HG03432 (cell line): ENCODE measurements at regions not wholly inside any gene's neighbourhood (a gene's known extent, or its start where the extent isn't known, plus 50 kb on each side); places are given as distances from the start of the nearest gene placed in this dataset.
"Not testable (repeated sequence)": the region's sequence is repeated elsewhere in the genome, so short reads cannot be mapped to it uniquely, and the experiment has no call there.

ENCODE experiments used
- ATAC-seq: cut with Tn5 transposase; IDR thresholded peaks from one replicate; pipeline ENCODE4 v1.9.1; 2021; ENCODE audit warnings: mild to moderate bottlenecking, moderate library complexity; ENCODE audit not compliant: unreplicated experiment

GRCh38 chr3:177646749-177647148 is 449.5 kb upstream of the TBL1XR1 start:
- ATAC-seq: peak; percentile 60

- ATAC-seq: no peak
These were observed 450.1 kb upstream of the TBL1XR1 start for GRCh38 chr3:177647341-177647740.

- ATAC-seq: no peak
These were observed 450.6 kb upstream of the TBL1XR1 start for GRCh38 chr3:177647876-177648275.

GRCh38 chr3:177652556-177653291 is 455.4 kb upstream of the TBL1XR1 start:
- ATAC-seq: peak; percentile 52

- no peak for ATAC-seq
These were observed 460.0 kb upstream of the TBL1XR1 start for GRCh38 chr3:177657243-177657642.

- no peak for ATAC-seq
These were observed 461.1 kb upstream of the TBL1XR1 start for GRCh38 chr3:177658354-177658753.

GRCh38 chr3:177664380-177665103 is 467.3 kb upstream of the TBL1XR1 start:
- ATAC-seq: not testable (repeated sequence)

GRCh38 chr3:177665122-177665808 is 468.0 kb upstream of the TBL1XR1 start:
- no peak for ATAC-seq

GRCh38 chr3:177672252-177672911 is 475.1 kb upstream of the TBL1XR1 start:
- ATAC-seq: no peak

- no peak for ATAC-seq
These were observed 476.0 kb upstream of the TBL1XR1 start for GRCh38 chr3:177673112-177673914.

- no peak for ATAC-seq
These were observed 476.9 kb upstream of the TBL1XR1 start for GRCh38 chr3:177674186-177674585.

GRCh38 chr3:177676148-177676547 is 478.9 kb upstream of the TBL1XR1 start:
- no peak for ATAC-seq

GRCh38 chr3:177676947-177677587 is 479.8 kb upstream of the TBL1XR1 start:
- no peak for ATAC-seq

- peak; percentile 84 for ATAC-seq
These were observed 482.5 kb upstream of the TBL1XR1 start for GRCh38 chr3:177679568-177680471.

GRCh38 chr3:177680472-177680821 is 483.2 kb upstream of the TBL1XR1 start:
- no peak for ATAC-seq

GRCh38 chr3:177681156-177681555 is 483.9 kb upstream of the TBL1XR1 start:
- ATAC-seq: no peak

GRCh38 chr3:177681852-177682251 is 484.6 kb upstream of the TBL1XR1 start:
- no peak for ATAC-seq

GRCh38 chr3:177683586-177683985 is 486.3 kb upstream of the TBL1XR1 start:
- ATAC-seq: no peak

GRCh38 chr3:177686671-177687070 is 489.4 kb upstream of the TBL1XR1 start:
- ATAC-seq: no peak
